NCI-H2196 treated with DMSO at 0.1 percent for 48 hours (cell line): ENCODE measurements at regions not wholly inside any gene's neighbourhood (a gene's known extent, or its start where the extent isn't known, plus 50 kb on each side); places are given as distances from the start of the nearest gene placed in this dataset.
"Not testable (repeated sequence)": the region's sequence is repeated elsewhere in the genome, so short reads cannot be mapped to it uniquely, and the experiment has no call there.

ENCODE experiments used
- DNase-seq: peaks from one replicate; lab custom pipeline; 2025; ENCODE audit not compliant: unreplicated experiment; lab: John Stamatoyannopoulos, UW

DNA sequence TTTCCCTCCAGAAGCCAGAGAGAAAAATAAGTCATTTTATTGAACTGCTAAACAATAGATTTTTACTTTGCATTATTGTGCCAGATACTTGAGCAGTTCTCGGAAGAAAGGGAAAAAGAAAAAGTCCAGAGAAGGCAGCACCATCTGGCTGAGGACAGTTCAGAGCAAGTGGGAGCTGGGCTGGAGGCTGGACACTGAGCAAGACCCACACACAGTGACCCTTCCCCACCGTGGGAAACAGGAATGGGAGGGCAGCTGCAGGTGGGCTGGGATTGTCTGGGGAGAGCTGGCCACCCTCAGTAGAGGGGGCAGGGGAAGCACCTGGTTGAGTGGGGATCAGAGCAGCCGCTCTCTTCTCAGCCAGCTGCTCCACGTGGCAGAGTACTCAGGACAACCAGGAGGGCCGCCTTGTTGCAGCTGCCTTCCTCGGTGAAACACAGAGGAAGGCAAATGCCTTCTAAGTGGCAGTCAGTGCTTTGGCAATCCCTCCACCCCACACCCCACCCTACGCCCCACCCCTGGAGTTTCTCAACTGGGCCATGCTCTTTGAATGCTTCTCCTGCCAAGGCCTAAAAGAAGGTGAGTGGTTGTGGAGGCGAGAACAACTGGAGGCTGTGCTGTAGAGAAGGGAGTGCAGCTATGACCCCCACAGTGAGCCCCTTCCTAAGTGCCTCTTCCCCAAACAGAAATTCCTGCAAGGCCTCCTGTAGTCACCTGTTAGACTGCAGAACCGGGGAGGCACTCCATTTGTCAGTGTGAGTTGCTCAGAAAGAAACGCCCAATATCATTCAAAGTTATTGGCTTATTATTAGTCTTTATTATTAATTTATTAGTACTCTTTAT is 179.3 kb downstream of the ZIC5 start:
- no peak for DNase-seq

DNA sequence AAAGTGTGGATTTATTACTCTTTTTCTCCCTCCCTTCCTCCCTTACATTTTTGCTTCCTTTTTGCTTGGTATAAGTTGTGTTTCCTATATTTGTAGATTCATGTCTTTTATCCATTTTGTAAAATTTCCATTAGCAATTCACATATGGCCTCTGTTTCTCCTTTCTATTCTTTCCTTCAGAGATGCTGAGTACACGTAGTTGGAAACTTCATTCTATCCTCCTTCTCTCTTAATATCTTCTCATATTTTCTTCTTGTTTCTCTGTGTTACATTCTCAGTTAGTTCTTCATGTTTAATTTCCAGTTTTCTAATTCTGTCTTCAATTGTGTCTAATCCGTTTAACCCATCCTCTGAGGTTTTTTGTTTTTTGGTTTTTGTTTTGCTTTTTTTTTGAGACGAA is 188.9 kb downstream of the ZIC5 start:
- DNase-seq, result no peak

DNA sequence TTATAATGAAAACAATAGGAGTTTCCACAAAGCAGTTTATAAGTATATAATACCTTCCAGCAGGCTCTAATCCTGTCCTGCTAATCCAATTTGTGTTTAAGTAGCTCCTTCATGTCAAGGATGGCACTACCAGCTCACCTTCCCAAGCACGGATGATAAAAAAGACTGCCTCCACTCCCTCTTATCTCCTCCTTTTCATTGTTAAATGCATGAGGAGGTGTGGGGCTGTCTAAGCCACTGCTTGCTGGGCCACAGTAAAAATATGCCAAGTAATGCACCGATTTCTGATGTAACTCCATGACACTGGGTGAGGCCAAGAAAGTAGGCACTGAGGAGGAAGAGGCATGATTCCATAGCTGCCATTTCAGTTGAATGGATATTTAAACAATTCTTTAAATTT is 193.1 kb downstream of the ZIC5 start:
- DNase-seq, result no peak

DNA sequence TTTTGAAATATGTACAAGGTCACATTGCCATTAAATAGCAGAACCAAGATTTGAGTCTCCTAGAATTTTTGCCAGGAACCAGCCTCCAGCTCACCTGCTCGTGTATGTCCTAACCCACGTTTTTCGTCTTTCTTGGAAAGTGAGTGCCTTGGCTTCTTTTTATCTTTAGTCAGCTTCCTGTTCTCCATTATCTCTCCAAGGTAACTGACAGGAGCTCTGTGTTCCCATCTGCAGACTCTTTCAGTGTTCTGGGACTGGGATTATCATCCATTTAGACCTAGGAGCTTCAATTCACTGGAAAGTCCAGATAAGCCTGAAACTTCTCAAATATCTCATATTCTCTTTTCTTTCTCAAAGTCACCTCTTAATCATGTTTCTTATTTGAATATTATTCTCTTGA is 193.7 kb downstream of the ZIC5 start:
- DNase-seq, result no peak

DNA sequence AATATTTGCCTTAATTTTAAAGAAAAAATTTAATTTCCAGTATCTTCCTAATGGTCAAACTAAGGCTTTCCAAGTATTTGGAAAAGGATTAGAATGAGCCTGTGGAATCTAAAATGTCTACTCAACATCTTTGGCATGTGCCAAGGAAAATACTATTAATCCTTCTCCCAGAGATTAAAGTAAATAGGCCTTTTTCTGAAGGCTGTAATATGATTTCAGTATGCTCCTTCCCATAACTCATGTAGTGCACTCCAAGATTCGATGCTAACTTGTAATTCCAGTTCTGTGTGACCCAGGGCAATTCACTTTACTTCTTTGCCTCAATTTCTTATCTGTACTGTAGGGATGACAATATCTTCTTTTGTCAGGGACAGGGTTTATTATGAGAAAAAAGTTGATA is 196.9 kb downstream of the ZIC5 start:
- no peak for DNase-seq

DNA sequence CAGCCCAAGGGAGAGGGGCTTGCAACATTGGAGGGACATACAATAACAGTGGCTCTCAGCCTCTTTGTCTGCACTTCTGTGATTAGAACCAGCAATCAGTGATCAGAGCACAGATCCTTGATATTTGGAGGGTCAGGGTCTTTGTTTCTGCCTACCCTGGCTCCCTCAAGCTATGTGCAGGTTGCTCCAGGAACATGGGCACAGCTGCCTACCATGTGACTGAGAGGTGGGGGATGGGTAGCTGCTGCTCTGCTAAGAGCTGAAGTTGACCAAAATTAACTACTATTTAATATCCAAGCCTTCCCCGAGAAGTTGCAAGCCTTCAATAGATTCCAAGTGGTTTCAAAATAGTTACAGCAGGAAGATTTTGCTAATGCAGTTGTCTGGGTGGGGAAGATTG is 202.6 kb downstream of the ZIC5 start:
- DNase-seq, result no peak

DNA sequence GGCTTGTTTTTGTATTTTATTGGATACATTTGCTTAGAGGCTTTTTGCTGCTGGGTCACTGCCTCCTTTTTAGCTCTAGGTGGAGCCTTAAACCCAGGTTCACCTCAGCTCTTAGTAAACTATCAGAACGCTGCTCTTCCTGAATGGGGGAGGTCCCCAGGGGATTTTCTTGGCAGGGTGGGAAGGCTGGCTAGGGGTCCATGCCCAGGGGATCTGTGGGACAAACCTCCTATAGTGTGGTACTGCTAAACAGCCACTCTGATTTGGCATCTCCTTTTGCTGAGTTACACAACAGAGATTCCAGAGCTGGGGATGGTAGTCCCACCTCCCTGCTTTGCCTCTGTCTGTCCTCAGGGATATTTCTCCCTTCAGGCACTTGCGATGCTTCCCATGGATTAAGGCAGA is 204.9 kb downstream of the ZIC5 start:
- DNase-seq, result no peak

DNA sequence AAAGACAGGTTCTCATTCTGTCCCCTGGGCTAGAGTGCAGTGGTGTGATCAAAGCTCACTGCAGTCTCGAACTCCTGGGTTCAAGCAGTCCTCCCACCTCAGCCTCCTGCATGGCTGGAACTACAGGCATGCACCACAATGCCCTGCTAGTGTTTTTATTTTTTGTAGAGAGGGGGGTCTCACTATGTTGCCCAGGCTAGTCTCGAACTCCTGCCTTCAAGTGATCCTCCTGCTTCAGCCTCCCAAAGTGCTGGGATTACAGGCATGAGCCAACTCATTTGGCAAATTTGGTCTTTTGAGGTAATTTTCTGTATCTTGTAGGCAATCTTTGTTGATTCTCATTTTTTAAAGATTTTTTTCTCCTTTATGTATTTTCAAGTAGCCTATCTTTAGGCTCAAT is 205.7 kb downstream of the ZIC5 start:
- no peak for DNase-seq

DNA sequence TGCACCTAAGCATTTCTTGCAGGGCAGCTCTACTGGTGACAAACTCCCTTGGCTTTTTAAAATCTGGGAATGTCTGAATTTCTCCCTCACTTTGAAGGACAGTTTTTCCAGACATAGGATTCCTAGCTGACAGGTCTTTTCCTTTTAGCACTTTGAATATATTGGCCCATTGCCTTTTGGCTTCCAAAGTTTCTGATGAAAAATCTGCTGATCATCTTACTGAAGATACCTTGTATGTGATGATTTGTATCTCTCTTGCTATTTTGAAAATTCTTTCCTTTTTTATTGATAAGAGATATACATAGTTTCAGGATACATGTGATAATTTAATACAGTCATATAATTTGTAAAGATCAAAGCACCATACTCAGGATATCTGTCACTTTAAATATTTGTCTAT is 211.1 kb downstream of the ZIC5 start:
- DNase-seq, result no peak

DNA sequence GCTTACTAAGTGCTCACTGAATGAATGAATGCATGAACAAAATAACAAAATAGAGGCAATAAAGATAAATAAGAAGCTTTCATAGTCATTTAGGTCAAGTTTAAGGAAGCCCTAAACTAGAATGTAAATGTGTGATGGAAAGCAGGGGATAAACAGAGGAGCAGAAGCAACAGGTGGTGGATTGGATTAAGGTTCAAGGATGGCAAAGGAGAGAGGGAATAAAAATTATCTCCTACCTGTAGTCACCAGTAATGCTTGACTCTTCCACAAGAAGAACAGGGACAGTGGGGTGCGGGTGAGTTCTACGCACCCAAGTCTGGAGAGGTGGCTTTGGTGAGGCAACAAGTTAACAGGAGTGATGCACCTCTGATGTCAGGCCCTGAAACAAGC is 212.4 kb downstream of the ZIC5 start:
- no peak for DNase-seq

DNA sequence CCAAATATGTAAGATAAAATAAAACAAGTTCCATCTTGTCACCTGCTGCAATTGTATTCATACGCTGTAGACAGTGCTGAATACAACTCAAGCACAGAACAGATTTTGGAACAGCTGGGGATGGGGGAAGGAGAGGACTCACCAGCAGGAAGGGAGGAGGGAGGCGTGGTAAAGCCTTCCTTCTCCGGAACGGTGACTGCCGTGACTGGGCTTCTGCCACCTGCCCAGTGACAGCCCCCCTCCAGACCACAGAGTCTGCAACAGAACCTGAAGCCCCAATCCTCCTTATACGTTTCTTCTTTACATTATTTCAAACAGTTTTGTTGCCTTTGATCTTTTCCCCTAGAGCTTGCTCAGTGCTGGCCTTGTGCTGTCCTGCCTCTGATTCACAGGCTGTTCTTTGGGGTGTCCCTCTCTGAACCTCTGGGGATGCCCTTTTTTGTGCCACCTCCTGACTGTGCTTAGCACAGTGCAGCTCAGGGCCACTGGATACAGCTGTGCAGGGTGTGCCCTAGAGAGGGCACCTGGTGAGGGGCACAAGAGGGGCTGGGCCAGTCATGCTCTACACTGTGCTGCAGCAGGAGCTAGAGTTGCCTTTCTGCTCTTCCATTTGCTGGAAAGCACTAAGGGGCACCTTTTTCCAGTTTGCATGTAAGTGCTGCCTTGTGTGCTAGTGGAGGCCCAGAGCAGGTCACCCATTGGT is 213.0 kb downstream of the ZIC5 start:
- DNase-seq, result no peak

DNA sequence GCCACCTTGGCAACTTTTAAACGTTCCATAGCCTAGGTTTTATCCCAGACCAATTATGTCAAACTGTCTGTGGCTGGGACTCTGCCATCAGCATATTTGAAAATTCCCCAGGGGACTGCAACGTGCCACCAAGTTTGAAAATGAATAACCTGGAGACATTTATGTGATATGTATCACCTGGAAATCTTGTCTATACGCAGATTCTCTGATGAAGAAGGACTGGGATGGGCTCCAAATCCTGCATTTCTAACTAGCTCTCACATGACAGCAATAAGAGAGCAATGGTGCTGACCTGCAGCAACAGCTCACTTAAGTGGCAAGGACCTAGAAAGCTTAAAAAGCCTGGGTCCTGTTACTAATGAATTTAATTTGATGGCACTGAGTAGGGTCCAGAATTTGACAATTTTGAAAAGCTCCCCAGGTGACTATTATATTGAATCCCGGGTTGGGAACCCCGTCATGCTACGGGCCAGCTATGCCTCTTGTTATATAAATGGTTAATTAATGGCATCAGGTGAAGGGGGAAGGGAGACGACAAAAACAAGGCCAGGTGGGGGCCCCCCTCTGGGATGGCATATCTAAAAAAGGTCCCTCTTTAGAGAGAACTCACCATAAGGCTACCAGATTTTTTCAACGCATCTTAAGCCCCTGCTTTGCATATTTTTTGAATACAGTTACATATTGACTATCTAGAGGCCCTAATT is 213.7 kb downstream of the ZIC5 start:
- DNase-seq, result no peak

DNA sequence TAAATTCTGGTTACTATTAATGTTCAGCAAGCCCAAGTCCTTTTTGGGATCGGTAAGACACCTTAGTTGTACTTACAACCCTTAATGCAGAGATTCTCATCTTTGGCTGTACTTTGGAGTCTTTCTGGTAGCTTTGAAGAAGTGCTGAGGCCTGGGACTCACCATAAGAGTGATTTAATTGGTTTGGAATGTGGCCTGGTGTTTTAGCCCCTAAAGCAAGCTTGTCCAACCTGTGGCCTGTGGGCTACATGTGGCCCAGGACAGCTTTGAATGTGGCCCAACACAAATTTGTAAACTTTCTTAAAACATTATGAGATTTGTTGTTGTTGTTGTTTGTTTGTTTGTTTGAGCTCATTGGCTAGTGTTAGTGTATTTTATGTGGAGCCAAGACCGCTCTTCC is 215.3 kb downstream of the ZIC5 start:
- DNase-seq, result no peak

DNA sequence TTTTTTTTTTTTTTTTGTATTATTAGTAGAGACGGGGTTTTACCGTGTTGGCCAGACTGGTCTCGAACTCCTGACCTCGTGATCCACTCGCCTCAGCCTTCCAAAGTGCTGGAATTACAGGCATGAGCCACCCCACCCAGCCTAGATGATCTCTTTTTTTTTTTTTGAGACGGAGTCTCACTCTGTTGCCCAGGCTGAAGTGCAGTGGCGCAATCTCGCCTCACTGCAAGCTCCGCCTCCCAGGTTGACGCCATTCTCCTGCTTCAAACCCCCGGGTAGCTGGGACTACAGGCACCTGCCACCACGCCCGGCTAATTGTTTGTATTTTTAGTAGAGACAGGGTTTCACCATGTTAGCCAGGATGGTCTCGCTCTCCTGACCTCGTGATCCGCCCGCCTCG is 216.8 kb downstream of the ZIC5 start:
- not testable (repeated sequence) for DNase-seq

DNA sequence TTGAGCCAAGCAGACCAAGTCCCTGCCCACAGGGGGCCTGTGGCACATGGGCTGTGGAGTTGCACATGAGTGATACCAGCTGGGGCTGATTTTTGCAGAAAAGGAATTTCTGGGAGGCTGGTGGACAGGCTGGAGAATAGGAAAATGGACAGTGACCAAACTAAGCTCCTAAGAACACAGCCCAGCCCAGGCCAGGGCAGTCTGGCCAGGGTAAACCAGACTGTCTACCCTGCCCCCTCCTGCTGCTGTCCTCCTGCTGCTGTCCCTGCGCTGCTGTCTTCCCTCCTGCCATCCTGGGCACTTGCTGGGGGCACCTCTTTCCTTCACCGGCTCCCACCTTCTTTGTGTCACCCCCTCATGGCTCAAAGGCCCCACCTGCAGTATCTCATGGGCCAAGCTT is 219.2 kb downstream of the ZIC5 start:
- DNase-seq, result no peak

DNA sequence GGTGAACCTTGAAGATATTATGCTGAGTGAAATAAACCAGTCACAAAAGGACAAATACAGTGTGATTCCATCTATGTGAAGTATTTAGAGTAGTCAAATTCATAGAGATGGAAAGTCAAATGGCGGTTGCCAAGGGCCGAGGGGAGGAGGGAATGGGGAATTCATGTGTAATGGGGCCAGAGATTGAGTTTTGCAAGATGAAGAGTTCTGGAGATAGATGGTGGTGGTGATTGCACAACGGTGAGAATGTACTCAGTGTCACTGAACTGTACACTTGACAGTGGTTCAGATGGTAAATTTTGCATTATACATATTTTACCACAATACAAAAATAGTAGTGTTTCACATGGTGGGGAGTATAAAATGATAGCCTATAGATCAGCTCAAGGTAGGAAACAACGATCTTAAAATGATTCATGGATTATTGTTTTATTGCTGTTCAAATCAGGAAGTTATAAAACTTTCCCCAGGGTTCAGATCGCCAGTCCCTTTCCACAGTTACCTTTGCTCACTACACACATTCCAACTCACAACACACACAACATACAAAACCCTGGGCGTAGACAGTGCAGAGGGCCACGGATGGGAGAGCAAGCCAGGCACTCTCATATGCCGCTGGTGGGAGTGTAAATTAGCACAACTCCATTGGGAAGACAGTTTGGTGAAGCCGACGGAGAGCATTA is 219.9 kb downstream of the ZIC5 start:
- no peak for DNase-seq

DNA sequence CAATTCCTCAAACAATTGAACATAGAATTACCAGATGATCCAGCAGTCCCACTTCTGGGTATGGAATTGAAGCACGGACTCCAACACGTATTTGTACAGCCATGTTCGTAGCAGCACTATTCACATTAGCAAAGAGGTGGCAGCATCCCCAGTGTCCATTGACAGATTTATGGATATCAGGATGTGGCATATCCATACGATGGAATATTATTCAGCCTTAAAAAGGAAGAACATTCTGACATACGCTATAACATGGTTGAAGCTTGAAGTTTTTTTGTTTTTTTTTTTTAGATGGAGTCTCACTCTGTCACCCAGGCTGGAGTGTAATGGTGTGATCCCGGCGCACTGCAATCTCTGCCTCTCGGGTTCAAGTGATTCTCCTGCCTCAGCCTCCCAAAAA is 220.6 kb downstream of the ZIC5 start:
- DNase-seq, result no peak

DNA sequence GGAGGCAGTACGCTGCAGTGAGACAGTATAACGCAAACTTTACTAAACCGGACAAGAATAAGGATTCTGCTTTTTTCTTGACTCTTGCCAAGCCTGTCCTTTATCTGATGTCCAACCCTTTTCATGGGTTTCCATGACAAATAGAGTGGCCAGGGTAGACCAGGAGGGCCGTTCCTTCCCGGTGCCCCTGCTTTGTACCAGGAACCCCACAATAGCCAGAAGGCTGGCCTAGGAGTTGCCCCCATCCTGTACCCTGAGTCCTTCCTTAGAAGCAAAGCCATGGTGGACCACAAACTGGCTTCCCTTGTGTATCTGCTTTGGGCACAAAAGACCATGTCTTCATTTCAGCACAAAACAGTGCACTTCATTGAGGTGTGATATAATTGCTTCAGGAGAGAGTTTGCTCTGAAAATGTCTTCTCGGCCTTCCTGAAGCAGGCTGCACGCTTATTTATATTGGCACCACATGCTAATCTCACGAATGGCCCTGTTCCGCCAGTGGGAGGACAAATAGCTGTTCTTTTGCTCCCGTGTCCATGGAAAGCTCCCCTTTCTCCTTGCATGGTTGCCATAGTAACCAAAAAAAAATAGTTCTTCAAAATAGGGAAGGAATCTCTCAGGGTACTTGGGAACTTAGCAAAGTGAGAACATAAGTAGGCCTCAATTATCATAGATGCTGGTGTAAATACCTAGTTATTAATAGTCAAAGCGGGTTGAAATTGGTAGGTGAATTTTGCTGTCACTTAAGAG is 222.1 kb downstream of the ZIC5 start:
- no peak for DNase-seq

DNA sequence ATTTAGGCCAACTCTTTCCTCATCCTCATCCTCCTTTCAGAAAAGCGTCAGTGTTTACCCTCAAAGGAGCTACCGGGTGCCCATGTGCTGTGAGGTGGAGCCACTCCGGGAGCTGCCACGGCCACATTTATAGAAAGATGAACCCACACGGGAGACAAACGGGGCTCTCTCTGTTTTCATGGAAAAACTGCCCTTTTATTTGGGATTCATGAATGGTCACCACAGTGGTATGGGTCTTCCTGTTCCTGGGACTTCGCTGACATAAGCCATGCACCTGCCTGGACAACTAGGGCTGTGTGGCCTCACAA is 224.2 kb downstream of the ZIC5 start:
- DNase-seq, result no peak

DNA sequence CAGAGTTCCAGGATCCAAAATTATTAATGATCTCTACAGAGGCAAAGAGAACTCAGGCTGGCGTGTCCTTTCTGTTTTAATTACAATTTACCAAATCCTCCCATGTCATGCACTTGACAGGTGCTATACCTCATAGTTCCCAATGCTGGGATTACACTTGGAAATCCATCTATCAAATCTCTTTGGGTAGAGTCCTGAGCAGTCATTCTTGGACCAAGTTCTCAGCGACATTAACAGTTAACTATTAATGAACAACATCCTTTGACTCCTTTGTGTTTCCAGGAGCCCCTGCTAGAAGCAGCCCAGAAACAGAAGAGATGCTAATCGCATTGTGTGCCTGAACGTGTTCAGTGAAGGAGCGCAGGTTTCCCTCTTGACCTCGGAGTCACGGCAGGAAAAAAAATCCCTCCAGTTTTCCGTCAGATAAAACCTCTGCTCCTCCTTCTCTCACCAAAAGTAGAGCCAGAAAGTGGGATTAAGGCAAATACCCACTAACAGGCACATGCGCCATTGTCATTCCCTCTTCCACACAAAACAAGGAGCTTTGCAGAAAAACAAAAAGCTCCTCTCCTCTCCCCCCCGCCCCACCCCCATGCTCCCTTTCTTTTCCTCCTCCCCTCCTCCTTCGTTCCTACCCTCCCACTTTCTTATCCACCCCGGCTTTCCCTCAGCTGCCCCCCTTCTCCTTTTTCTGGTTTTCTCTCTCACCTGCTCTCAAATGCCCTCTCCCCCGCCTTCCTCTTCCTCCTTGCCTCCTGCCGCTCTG is 224.7 kb downstream of the ZIC5 start:
- DNase-seq, result no peak
